NOMO-1 treated with DMSO at 0.1 percent for 48 hours (cell line): ENCODE measurements at regions not wholly inside any gene's neighbourhood (a gene's known extent, or its start where the extent isn't known, plus 50 kb on each side); places are given as distances from the start of the nearest gene placed in this dataset.

Experiments
- DNase-seq: peaks from one replicate; lab custom pipeline; 2025; ENCODE audit not compliant: unreplicated experiment; lab: John Stamatoyannopoulos, UW

DNA sequence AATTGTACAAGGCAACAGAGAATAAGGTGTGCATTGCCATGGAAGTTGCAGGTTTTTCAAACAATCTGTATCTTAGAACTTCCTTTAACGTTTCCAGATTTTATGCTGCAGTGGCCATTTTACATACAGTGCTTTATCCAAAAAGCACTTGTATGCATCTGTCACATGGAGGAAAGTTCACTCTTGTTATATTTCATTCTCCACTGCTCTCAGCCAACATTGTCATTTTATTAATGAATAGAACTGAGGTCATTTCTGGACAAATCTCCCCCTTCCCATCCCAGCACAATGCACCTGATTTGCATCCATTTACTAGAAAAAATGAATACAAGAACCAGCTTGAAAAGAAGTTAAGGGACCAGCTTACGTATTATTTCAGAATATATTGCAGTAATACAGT is 342.0 kb downstream of the USP25 start:
- no peak for DNase-seq

DNA sequence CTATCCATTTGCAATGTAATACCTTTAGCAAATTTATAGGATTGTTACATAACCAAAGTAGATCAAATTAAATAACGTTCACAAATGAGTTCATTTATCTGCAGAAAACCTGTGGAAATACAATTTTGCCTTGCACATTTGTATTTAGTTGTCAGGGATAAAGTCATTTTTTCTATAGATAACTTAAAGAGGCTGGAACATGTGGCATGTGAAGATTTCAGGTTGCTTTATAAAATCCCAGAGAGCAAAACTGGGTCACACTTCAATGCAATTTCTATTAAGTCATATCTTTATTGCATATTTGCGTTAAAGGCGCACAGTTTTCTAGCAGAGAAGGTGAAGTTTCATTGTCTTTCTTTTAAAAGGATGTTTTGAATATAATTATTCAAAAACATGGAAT is 342.4 kb downstream of the USP25 start:
- DNase-seq, result no peak

- no peak for DNase-seq
These were observed 343.0 kb downstream of the USP25 start for GRCh38 chr21:16072737-16073136.

GRCh38 chr21:16073586-16073985 is 343.8 kb downstream of the USP25 start:
- DNase-seq, result no peak

GRCh38 chr21:16074950-16075489 is 345.2 kb downstream of the USP25 start:
- DNase-seq, result no peak

DNA sequence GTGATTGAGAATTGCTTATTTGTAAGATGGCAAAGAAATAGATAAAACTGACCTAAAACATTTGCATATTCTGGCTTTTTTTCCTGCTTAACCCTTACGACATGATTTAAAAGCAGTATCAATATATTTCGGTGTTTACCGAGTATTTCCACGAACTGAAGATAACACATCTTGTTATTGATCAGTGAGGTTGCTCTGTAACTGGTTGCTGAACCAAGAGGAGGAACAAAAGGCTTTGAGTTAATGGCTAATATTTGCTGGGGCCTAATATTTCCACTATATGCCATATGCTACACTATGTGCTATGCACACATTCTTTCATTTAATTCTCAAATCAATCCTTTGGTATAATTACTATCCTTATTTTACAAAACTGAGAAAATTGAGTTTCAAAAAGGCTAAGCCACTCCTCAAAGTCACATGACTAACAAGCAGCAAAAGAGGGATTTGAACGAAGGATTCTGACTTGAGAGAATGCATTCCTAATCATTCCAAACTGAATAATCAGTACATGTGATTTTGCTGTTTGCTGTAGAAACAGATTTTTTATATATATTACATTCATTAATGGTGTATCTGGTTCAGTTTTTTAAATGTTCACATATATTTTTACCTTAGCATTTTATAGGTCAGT is 346.0 kb downstream of the USP25 start:
- no peak for DNase-seq

DNA sequence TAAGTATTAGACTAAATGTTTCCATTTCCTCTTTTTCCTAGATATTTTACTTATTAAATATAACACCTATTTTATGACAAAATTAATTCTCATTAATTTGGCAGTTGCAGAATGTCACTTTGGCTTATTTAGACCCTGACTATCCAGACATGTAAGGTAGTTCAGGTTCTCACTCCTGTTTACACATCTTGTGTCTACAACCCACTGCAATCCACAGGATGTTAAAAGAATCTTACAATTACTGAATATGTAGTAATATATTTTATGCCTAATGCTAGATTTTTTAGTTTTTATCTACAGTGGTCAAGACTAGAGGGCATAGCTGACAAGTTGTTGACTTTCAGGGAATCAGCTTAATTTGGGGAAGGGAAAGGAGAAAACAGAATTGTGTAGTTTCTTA is 346.7 kb downstream of the USP25 start:
- DNase-seq, result no peak

DNA sequence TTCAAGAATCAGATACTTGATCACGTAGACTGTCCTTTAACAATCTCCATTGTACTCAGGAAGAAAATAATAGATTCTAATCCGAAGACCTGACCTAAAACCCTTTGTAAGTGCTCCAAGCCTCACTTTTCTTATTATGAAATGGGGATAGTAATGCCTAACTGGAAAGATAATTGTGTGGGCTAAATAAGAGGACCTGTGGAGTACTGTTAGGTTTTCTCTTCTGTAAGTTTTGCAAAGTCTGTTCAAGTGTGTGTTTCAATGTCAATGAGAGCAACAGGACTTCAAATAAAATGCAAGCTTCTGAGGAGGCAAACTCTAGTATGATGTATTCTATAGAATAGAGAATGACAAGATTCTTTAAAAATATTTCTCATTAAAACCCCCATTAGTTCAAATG is 348.6 kb downstream of the USP25 start:
- DNase-seq, result no peak

GRCh38 chr21:16079830-16080229 is 350.0 kb downstream of the USP25 start:
- no peak for DNase-seq

GRCh38 chr21:16081304-16081703 is 351.5 kb downstream of the USP25 start:
- DNase-seq, result no peak

- DNase-seq, result no peak
These were observed 352.4 kb downstream of the USP25 start for GRCh38 chr21:16082038-16082816.

GRCh38 chr21:16084776-16085364 is 355.1 kb downstream of the USP25 start:
- DNase-seq, result no peak

DNA sequence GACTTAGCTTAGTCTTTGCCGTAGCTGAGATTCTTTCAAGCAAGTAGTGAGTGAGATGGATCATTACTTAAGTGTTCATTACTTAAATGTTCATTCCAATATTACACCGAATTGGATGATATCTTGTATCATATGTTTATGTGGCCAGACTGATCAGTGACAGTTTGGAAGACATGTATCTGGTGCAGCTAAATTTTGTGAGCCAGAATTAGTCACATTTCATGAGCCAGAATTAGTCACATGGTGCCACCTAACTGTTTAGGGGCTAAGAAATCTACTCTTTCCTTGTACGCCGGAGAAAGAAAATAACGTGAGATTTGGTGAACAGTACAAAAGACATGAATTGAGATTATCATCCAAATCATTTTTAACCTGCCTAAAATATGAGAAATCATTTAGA is 355.6 kb downstream of the USP25 start:
- DNase-seq, result no peak

DNA sequence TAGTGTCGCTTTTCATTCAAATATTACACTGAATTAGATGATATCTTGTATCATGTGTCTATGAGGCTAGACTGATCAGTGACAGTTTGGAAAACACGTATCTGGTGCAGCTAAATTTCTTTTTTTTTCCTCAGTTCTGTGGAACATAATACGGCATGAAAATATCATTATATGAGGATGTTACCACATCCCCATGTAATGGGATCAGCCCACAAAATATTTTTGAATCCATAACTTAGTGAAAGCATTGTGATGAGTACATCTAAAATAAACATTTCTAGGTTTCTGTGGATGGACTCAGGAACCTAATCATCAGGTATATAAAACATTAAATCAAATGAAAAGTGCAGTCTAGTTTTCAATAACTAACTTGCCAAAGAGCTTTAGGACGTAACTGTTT is 356.3 kb downstream of the USP25 start:
- no peak for DNase-seq

- no peak for DNase-seq
These were observed 357.2 kb downstream of the USP25 start for GRCh38 chr21:16086936-16087335.

GRCh38 chr21:16087523-16087922 is 357.7 kb downstream of the USP25 start:
- no peak for DNase-seq

DNA sequence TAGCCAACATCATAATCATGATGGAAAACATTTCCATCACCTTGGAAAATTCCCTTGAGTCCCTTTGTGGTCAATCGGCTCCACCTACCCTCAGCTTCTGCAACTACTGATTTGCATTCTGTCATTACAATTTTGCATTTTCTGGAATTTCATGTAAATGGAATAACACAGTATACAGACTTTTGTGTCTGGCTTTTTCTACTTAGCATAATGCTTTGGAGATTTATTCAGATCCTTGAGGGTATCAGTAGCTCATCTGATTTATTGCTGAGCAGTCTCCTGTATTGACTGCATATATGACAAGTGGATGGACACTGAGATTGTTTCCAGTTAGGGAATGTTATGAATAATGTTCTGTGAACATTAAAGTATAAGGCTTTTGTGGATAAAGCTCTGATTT is 358.3 kb downstream of the USP25 start:
- DNase-seq, result no peak

DNA sequence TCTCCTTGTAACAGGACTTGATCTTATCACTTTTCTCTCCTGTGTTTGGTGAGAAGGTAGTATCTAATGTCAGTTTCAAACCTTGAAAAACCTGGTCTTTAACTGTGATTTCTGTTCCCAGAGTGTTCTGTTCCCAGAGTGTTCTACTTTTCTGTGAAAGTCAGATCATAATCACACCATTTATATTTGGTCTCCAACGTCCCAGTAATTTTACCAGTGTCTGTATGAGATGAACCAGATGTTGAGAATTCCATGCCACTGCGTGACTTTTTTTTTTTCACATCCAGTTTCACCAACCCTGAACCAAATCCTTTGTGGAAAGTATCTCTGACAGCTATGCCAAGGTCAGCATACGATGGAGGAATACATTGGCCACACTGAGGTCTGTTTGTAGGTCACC is 365.2 kb downstream of the USP25 start:
- no peak for DNase-seq

- no peak for DNase-seq
These were observed 367.2 kb downstream of the USP25 start for GRCh38 chr21:16096988-16097387.

- no peak for DNase-seq
These were observed 372.3 kb downstream of the USP25 start for GRCh38 chr21:16102113-16102512.

- DNase-seq, result no peak
These were observed 378.8 kb downstream of the USP25 start for GRCh38 chr21:16108561-16109075.
